Esophagus mucosa (tissue), 1 donor: ENCODE measurements at regions not wholly inside any gene's neighbourhood (a gene's known extent, or its start where the extent isn't known, plus 50 kb on each side); places are given as distances from the start of the nearest gene placed in this dataset.

Source experiments
- ATAC-seq: fragments of 200-7000 bp; cut with Tn5 transposase; one replicate; pipeline ENCODE4 v1.9.1; 2020
- donor health status: DM: yes; HTN: yes; CAD: no.

GRCh38 chr1:239892602-239893001, 199.1 kb upstream of the FMN2 start:
- no peak for ATAC-seq

DNA sequence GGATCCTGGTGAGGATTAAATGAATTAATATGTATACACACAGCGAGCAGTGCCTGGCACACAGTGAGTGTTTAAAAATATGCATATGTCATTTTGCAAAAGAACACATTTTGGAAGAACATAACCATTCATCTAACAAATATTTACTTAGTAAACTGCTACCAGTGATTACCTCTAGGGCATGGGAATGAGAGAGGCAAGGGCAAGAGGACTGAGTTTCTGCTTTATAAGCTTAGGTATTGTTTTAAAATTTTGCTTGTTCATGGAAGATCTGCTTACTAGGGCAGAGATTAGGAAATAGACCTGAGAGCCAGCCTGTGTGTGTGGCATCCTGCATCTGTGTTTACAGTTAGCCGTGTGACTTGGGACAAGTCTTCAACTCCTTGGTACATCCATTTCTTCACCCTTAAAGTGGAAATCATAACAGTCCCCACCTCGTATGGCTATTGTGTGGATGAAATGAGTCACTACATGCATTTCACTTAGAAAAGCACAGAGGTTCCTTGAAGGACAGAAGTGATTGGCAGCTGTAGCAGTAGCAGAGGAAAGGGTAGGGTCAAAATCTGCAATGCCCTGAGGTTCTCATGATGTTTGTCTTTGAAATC, 198.5 kb upstream of the FMN2 start:
- peak; percentile 18 for ATAC-seq

DNA sequence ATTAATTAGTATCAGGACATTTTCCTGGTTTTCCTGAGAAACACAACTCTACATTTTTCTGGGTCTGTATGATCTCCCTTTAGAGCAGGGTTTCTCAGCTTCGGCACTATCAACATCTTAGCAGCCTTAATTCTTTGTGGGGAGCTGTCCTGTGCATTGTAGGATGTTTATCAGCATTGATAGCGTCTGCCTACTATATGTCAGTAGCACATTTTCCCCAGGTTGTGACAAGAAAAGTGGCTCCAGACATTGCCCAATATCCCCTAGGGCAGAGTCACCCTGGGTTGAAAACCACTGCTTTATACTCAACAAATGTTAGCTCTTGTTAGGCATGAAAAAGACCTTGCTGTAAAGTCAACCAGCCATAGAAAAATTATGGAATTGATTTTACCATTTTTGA, 195.1 kb upstream of the FMN2 start:
- ATAC-seq, result no peak

GRCh38 chr1:239896980-239897379, 194.7 kb upstream of the FMN2 start:
- ATAC-seq, result no peak

DNA sequence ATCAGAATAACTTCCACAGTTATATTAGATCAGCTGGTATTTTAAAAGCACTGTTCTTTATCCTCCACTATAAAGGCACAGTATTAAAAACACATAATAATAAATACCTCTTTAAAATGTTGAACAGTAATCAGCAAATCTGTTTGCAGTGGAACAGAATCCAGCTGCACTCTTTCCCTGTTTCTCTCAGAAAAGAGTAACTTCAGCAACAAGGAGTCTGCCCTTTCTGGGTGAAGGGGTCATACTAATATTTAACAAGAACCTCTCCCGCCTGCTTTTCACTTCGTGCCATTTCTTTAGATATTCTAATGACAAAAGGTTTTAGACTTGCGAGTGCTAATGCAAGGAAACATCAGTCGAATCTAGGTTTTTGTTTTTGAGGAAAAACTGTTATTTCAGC, 194.2 kb upstream of the FMN2 start:
- no peak for ATAC-seq

GRCh38 chr1:239898062-239898730, 193.5 kb upstream of the FMN2 start:
- ATAC-seq, result peak; percentile 96

DNA sequence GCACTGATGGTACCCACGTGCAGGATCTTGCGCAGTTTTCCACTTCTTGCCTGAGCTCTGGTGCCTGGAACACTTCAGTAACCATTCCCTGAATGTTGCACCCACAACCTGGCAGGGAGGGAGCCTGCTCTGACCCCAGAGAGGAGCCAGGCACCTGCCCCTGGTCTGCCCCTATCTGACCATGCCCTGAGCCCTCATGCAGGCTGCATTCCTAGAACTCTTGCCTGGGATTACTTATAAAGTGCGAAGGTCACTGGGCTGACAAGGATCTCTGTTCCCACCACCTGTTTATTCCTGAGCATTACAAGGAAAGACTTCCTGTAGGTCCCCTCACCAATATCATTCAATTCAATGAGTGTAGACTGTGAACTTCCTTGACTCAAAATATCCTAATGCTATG, 191.9 kb upstream of the FMN2 start:
- ATAC-seq, result no peak

- ATAC-seq, result no peak
Measured at GRCh38 chr1:239906394-239906793, 185.3 kb upstream of the FMN2 start.

- peak; percentile 87 for ATAC-seq
Measured at GRCh38 chr1:239909898-239910297, 181.8 kb upstream of the FMN2 start.

- no peak for ATAC-seq
Measured at GRCh38 chr1:239912471-239912870, 179.2 kb upstream of the FMN2 start.

DNA sequence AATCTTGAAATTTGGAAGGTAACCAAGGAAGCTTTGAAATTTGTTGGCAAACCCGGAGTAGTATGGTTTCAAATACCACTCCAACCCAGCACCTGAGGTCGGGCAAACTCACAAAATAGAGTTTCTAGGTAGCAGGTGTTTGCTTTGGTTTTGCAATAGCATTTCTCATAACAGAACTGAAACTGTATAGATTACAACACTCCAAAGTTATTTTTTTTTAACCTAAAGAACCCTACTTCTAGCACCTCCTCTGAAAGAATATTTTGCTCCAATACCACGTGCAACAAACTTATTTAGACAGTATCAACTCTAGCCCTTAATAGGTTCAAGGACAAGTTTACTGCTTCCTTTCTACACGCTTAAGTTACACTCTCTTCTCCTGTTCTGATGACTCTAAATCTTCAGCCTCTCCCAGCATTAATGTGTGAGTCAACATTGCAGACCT, 178.5 kb upstream of the FMN2 start:
- no peak for ATAC-seq

GRCh38 chr1:239914751-239915231, 176.9 kb upstream of the FMN2 start:
- no peak for ATAC-seq

- no peak for ATAC-seq
Measured at GRCh38 chr1:239918634-239919033, 173.0 kb upstream of the FMN2 start.

GRCh38 chr1:239920214-239920613, 171.5 kb upstream of the FMN2 start:
- no peak for ATAC-seq

DNA sequence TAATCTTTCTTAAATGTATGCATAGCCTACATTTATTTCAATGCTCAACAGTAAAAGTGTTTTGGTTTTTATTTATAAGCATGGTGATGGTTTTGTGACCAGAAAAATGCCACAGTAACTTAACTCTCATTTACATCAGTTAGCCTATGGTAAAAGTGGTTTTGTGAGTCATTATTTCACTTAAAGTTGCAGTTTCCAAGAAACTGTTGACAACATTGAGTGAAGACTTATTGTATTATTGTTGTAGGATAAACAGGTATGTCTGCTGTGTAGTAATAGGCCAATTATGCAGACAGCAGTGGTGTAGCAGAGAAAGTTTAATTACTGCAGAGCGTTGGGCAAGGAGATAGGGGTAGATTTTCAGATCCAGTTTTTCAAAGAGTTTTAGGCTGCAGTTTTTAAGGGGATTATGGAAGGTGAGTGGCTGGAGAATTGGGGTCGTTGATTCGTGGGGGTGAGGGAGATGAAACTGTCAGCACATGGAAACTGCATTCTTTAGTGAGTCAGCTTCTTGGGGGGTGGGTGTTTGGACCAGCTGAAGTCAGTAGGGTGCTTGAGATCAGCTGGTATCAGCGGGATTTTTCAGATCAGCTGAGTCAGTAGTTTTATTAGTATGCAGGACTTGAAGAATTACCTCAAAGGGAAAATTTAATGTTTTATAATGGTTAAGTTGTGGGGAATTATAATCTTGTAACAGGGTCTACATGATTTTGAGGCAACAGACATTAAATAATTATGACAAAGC, 168.7 kb upstream of the FMN2 start:
- ATAC-seq, result no peak

DNA sequence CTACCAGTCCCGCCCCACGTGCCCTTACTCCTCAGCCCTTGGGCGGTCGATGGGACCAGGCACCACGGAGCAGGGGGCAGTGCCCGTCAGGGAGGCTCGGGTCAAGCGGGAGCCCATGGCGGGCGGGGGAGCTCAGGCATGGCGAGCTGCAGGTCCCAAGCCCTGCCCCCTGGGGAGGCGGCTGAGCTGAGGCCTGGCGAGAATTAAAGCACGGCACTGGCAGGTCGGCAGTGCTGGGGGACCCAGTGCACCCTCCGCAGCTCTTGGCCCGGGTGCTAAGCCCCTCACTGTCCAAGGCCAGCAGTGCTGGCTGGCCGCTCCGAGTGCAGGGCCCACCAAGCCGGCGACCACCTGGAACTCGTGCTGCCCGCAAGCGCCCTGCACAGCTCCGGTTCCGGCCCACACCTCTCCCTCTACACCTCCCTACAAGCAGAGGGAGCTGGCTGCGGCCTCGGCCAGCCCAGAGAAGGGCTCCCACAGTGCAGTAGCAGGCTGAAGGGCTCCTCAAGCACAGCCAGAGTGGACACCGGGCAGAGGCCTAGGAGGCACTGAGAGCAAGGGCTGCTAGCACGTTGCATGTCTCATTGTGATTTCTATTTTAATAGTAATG, 166.8 kb upstream of the FMN2 start:
- no peak for ATAC-seq

GRCh38 chr1:239926184-239926583, 165.5 kb upstream of the FMN2 start:
- no peak for ATAC-seq

DNA sequence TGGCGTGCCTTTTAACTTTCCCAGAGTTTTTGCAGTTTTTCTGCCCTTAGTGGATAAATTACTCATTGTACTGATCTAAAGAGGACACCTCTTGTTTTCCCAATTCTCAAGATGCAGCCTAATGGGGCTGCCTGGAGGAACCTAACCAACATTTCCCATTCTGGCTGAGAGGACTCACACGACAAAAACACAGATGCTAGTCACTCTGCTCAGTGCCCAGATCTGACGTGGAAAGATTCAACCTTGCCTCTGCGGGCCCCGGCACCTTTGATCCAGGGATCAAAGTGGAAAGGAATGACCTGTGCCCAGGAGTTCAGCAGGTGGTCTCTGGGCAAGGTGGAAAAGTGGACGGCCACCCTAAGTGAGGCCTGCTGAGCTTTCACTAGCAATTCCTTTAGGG, 162.4 kb upstream of the FMN2 start:
- ATAC-seq, result no peak

GRCh38 chr1:239930686-239931262, 160.9 kb upstream of the FMN2 start:
- ATAC-seq, result no peak

DNA sequence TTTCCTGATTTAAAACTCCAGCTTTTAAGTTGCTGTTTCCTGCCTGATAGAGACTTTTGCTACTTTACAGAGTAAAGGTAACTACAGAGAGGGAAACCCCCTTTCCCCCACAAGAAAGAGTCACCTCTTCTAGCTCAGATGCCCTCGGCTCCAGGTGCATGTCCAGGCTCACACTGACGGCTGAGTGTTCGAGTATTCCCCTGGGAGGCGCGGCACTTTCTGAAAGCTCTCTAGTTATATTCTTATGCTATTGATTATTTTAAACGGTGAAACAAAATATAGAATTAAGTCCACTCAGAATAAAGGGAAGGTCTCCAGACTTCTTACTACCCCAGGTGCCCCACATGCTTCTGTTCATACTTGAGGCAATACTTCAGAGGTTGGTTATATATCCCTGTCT, 160.3 kb upstream of the FMN2 start:
- no peak for ATAC-seq

DNA sequence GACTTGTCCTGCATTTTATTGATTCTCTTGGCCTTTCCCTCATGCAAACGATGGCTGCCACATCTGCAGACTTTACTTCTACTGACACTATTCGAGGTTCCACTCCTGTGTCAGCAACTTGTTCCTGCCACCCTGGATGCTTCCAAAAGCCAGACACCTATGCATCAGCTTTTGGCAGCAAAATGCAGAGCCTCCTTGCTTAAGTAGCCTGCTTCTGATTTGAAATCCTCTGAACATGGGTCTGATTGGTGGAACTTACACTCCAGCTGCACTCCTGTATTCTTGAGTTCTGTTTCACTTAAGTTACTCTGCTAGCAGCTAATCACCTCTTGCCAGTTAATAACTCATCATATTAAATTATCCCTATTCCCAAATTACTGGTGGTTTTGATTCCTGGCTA, 152.1 kb upstream of the FMN2 start:
- no peak for ATAC-seq

DNA sequence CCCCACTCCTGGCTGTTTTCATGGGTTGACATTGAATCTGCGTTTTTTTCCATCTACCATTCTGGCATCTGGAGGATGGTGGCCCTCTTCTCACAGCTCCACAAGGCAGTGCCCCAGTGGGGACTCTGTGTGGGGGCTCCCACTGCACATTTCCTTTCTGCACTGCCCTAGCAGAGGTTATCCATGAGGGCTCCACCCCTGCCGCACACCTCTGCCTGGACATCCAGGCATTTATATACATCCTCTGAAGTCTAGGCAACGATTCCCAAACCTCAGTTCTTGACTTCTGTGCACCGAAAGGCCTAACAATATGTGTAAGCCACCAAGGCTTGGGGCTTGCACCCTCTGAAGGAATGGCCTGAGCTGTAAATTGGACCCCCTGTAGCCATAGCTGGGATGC, 147.9 kb upstream of the FMN2 start:
- ATAC-seq, result no peak

DNA sequence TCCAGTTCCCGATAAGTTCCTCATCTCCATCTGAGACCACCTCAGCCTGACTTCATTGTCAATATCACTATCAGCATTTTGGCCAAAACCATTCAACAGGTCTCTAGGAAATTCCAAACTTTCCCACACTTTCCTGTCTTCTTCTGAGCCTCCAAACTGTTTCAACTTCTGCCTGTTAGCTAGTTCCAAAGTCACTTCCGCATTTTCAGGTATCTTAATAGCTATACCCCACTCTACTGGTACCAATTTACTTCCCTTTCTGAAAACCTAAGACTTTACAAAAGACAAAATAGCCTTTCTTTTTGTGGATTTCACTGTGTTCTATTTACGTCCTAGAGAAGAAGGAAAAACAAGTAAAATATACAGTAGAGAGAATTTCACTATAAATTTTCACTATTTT, 147.0 kb upstream of the FMN2 start:
- no peak for ATAC-seq
